Epidermal melanocyte (primary cell): ENCODE measurements at regions not wholly inside any gene's neighbourhood (a gene's known extent, or its start where the extent isn't known, plus 50 kb on each side); places are given as distances from the start of the nearest gene placed in this dataset.

Source experiments
- DNase-seq: peaks from one replicate; pipeline ENCODE4 v3.0.0; 2011; ENCODE audit warnings: low spot score; ENCODE audit not compliant: insufficient read length

DNA sequence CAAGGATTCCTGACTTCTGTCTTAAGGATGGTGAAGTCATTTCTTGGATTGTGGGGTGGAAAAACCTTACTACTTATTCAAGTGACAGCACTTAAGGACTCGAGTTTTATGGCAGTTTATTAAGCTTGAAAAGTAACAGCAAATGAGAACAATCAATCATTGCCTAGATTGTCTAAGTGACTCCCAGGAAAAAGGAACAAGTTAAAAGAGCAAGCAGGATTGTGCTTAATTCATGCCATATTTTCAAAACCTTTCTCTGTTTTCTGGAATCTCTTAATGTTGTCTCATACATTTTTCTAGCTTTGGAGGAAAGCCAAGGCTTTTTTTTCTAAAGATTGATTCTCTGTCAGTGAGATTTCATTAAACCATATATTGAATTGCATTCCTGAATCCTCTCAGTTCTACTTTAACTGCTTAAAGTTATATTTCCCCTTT, 236.2 kb upstream of the HTR2A start:
- no peak for DNase-seq

- DNase-seq = no peak
These were observed 232.6 kb upstream of the HTR2A start for GRCh38 chr13:47129461-47129860.

GRCh38 chr13:47126432-47126831, 229.6 kb upstream of the HTR2A start:
- no peak for DNase-seq

DNA sequence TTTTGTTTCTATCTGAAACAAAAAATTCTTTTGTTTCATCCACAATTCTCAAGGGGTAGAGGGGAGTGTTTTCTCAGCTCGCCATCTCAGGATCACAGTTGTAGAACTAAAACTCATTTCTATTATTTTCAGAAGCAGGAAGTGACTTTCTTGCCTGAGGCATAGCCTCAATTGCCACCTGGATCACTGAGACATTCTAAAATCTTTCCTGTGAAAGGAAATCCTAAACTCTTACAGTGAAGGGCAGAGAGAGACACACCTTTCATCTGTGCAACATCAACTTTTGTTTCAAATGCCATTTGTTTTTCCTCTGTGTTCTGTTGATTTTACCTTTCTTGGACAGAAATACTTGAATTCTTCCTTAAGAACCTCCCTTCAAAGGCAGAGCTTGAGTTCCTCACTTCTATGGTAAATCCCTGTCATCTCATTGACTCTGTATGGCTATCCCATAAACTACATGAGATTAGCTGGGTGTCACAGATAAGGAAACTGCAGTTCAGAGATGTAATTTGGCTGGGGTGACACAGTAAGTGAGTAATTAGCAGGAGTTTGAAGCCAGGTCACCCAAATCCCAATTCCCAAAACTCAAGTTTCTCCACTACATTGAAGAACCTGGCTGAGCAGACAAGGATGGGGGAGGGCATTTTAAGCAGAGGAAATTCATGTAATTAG, 224.4 kb upstream of the HTR2A start:
- DNase-seq = no peak

DNA sequence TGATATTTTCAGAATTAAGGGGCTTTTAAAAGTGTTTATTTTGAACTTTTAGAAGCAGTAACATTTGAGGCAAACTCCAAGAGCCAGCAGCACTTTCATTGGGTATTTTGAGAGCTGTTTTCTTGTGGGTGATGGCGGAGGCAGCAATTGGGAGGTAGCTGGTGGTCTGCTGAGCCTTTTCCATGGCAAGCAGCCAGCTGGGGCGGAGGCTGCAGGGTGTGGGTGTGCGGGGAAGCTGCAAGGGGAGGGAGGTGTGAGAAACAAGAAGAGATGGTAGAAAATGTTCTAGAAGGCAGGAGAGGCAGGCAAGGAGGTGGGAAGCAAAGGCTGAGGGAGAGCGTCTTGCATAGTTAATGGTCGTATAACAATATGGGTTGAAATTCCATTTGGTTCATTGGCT, 223.4 kb upstream of the HTR2A start:
- DNase-seq = no peak

DNA sequence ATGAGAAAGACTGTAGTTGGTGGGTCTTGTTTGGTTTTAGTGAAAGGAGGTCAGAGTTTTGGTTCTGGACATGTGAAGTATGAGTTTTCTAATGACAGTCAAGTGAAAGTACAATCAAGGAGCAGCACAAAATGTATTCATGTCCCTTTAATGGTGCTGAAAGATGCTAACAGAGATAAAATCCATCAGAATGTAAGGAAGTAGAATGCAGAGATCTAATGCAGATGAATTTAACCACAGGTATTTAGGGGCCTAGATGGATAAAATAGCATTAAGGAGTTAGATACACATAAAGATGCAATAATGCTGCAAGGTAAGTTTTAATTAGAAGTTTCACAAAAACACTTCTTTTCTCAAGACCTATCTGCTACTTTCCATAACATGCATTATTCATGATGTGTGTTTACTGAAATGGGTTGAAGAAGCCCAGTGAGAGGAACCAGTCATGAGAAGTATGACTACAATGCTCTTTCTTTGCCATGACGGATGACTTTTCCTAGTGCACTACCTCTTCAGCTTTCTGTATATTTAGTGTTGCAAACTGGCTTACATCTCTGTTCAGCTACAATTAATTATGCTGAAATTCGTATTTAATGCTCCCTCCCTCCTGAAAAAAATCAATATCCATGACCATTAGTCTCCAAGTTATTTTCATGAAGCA, 222.9 kb upstream of the HTR2A start:
- no peak for DNase-seq

GRCh38 chr13:47117268-47117667, 220.4 kb upstream of the HTR2A start:
- no peak for DNase-seq

GRCh38 chr13:47114030-47114429, 217.2 kb upstream of the HTR2A start:
- no peak for DNase-seq

DNA sequence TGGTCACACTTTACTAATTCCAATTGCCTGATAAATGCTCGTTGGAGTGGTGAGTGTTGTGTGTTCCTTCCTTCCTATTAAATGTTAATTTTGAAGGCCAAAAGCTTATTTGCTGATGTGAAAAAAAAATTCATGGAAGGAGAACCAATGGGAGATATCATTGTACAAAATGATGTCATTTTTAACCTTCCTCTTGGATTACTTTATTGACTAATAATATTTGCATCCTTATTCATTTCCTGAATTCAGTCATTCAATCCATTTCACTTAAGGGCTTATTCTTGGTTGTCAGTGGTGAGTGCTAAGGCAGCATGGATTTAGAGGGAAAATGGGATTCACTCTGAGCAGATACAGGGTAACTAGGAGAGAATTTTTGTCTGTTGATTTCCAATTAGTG, 216.0 kb upstream of the HTR2A start:
- DNase-seq = no peak

GRCh38 chr13:47112205-47112902, 215.5 kb upstream of the HTR2A start:
- no peak for DNase-seq

DNA sequence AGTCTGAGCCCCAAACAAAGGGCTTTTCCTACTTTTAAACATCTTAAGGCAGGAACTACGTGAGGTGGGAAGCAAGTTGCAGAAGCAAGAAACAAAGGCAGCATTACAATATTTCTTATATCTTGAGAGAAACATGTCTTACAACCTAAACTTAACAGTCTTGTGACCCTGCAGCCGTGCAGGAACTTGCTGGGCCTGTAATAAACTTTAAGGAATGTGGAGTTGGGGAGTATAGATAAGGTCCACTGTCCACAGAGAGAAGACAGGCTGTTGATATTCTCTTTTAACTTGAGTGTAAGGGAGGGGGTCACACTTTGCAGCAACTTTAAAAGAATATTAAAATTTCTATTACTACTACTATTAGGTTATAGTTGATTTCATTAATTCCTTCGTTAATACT, 214.6 kb upstream of the HTR2A start:
- DNase-seq = no peak

GRCh38 chr13:47110833-47111240, 214.0 kb upstream of the HTR2A start:
- no peak for DNase-seq

DNA sequence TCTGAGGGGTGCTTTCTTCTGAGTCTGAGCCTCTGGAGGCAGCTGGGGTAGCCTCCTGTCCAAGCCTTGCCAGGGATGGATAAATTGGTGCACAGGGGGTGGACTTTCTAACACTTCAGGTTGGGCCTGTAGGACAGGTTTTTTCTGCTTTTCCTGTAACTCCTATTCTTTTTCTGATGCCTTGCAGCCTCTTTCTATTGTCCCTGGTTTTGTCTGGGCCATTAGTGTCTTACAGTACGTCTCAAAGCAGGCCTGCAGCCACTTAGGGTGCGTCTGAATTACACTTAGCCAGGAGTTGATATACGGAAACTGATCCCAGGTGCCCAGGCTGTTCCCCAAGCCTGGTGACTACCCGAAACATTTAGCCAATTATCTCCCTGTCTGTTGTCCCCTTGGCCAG, 213.3 kb upstream of the HTR2A start:
- DNase-seq = no peak

DNA sequence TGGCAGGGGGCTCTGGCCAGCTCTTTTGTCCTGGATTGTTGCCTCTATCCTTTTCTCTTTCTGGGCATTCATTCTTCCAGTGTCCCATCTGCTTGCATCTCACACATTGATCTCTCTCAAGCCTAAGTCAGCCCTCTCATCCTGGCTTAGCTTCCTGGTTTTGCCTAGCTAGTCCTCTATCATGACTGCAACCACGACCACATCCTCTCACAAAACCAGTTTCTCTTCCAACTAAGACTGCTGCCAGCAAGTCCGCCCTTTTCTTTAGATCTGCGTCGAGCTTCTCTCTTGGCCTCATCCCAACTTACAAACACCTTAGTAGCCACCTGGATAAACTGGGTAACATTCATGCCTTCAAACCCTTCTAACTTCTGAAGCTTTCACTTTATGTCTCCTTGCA, 212.2 kb upstream of the HTR2A start:
- no peak for DNase-seq

DNA sequence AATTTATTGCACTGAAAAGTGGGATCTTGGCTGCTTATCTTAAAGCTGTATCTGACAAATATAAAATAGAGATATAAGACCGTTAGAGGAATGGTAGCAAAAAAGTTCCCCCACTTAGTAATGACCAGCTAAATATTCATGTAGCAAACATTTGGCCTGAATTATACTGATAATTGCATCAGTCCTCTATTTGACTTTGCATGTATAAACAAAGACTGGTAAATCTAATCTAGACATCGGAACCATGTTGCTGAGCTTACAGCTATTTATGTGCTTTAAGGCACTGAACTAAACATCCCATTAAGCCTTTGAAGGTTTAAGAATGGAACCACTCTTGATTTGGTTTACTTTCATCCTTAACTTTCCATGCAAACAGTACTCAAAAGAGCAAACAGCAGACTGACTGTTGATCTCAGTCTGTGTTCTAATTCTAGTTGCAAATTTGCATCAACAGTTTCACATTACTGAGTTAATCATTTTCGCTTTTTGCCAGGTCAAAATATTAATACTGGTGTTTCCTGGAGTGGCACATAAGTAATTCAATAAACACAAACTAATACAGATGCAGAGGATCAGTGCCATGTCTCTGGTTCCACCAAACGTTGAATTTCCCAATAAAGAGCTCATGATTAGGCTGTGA, 203.5 kb upstream of the HTR2A start:
- no peak for DNase-seq

DNA sequence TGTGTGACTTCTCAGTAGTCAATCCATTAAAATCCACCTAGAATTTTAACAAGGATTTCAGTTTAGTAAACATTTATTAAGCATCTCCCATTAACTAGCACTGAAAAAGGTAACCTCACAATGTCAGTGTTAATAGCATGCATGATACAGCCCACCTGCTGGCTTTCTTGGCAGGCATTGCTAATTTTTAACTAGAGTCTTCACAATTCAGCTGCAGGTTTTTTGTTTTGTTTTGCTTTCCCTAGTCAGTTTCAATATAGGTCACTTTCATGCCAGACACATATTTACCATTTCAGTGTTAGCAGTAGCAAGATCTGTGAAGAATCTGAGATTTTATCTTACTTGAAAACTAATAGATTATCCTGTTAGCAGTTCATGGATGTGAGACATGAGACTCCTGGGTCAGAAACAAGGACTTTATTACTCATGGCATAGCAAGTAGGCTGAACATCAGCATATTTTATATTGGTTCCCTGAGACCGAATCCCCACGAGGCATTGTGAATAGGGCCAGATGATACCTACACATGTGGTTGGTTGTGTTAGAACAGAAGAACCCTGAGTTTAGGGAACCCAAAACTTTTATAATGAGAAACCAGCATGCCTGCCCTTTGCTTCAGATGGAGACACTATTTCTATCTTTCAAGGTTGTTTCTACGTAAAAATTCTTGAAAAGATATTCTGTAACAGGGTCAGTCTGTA, 198.0 kb upstream of the HTR2A start:
- no peak for DNase-seq

DNA sequence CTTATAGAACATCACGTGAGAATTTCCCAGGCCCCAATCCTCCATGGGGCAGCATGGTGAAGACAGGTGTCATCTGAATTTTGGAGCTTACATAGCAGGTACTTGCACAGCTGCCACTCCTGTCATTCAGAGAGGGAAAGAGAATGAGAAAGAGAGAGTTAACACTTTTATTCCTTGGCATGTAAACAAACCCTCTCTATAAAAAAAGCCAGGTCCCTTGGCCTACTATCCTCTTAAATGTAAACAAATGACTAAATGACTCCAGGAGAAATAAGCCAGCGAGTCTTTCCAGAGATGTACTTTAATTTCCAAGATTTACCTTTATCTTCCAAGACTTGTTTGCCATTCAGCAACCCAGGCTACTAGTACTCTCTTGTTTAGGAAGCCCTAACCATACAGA, 195.3 kb upstream of the HTR2A start:
- no peak for DNase-seq

DNA sequence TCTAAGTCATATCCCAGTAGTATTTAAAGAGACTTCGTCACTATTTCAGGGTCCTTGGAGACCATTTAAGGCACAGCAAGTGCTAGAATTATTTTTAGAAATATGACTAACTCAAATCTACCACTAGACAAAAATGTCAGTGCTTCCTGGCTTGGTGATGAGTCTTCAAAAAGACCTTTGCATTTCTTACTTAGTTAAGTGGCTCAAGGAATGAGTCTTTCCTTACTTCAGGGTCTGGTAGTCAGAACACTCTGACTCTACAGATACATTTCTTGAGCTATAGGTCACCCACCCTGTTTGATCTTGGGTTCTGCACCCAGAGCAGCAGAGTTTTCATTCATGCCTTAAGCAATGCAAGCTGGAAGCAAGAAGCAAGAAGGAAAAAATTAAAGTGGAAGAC, 191.0 kb upstream of the HTR2A start:
- DNase-seq = no peak

DNA sequence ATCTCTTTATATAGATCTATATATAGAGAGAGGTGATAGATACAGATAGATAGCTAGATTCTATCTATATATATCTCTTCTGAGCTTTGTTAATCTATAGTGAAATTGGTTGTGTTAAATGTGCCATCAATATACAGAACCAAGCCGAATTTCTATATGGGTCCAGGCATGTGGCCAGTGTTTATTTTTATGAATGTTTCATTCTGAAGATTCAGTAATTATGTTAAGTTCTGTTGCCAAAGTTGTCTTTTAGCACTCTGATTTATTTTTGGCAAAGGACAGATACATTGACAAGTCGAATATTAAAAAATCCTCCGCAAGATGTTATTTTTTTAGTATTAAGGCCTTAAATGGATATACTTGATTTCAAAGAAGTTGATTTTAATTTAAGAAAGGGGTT, 190.4 kb upstream of the HTR2A start:
- DNase-seq = no peak

DNA sequence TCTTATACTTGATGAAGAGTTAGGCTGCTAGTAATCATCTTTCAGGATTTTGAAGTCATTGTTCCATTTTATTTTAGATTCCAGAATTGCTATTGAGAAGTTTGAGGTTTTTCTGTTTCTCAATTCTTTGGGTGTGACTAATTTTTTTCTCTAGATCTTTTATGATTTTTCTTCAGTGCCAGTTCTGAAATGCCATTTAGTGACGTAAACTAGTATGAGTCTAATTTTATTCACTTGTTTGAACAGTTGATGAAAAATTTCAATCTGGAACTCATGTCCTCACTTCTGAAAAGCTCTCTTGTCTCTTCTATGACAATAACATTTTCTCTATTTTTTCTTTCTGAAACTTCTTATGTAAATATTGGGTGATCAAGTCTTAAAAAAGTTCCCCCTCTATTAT, 188.5 kb upstream of the HTR2A start:
- no peak for DNase-seq

GRCh38 chr13:47081850-47082249, 185.0 kb upstream of the HTR2A start:
- no peak for DNase-seq

DNA sequence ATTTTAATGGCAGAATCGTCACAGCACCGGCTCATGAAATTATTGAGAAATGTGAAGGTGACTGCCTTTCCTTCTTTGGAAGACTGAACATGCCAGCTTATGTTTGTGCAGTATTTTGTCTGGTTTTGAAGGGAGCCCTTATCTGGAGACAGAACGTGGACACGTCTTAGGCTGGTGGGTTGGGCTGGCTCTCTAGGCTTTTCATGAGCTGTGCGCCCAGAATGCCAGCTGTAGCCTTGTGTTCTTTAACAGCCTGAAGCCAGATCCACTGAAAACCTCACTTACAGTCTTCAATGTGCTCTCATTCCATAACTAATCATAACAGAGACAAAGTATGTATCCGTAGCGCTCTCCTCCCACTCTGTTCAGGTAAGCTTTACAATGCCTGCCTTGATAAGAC, 184.4 kb upstream of the HTR2A start:
- no peak for DNase-seq
